OCI-LY1 (cell line): ENCODE measurements at regions not wholly inside any gene's neighbourhood (a gene's known extent, or its start where the extent isn't known, plus 50 kb on each side); places are given as distances from the start of the nearest gene placed in this dataset.

ENCODE experiments used
- CTCF ChIP-seq: fragments of 200-600 bp; sonication (generic), shearing (Covaris generic); IDR thresholded peaks from 2 replicates; pipeline ENCODE4 v1.5.1; 2017; ENCODE audit warnings: mild to moderate bottlenecking, antibody characterized with exemption, low read length, moderate library complexity, mixed read lengths
- EZH2 ChIP-seq: fragments of 200-600 bp; sonication (generic), shearing (Covaris generic); IDR thresholded peaks from 2 replicates; pipeline ENCODE4 v1.8.0; 2017; ENCODE audit warnings: borderline replicate concordance, mixed run types, mild to moderate bottlenecking, antibody characterized with exemption, low read length, moderate library complexity, mixed read lengths

- TF ChIP-seq CTCF (no peak), EZH2 (no peak)
Observed at GRCh38 chr12:69189378-69189978, 49.9 kb upstream of the CPSF6 start.
